HEK293 (cell line): ENCODE measurements at regions not wholly inside any gene's neighbourhood (a gene's known extent, or its start where the extent isn't known, plus 50 kb on each side); places are given as distances from the start of the nearest gene placed in this dataset.

ENCODE experiments used
- CTCF ChIA-PET: fragments of 350-600 bp; formaldehyde crosslinking; extraction: SDS; loops from one replicate; lab custom pipeline; 2021; ENCODE audit warnings: antibody characterized with exemption; lab: Yijun Ruan, JAX
- POLR2A ChIA-PET: fragments of 300-600 bp; formaldehyde crosslinking; extraction: SDS; loops from one replicate; lab custom pipeline; 2020; ENCODE audit warnings: antibody characterized with exemption, inconsistent platforms; lab: Yijun Ruan, JAX
- H3K27ac ChIP-seq: fragments of 200-500 bp; sonication (Bioruptor generic); 2 replicates; pipeline ENCODE4 v1.5.1; 2014; ENCODE audit warnings: low read depth, low read length, control low read depth, inconsistent platforms; ENCODE audit errors: extremely low read depth
- H3K36me3 ChIP-seq, 2 experiments: fragments of 200-500 bp in 1 of 2; sonication (Bioruptor generic) in 1 of 2; 1 replicate in 1 of 2; 2 replicates in 1 of 2; pipeline ENCODE4 v1.5.1; 2014 to 2017; ENCODE audit warnings: inconsistent platforms in 2 of 2, low read length in 2 of 2; ENCODE audit not compliant: control insufficient read depth in 2 of 2, insufficient read depth in 1 of 2
- H3K4me1 ChIP-seq: fragments of 200-500 bp; sonication (Bioruptor generic); 2 replicates; pipeline ENCODE4 v1.5.1; 2014; ENCODE audit warnings: mild to moderate bottlenecking, low read length, inconsistent platforms; ENCODE audit not compliant: control insufficient read depth, insufficient read depth
- H3K4me3 ChIP-seq: 2 replicates; pipeline ENCODE4 v1.5.1; 2011; ENCODE audit warnings: low read depth, mild to moderate bottlenecking, control low read depth, low read length, moderate library complexity
- H3K9me3 ChIP-seq: fragments of 200-500 bp; sonication (Bioruptor generic); 2 replicates; pipeline ENCODE4 v1.5.1; 2014; ENCODE audit warnings: low read depth, low read length, inconsistent platforms; ENCODE audit not compliant: control insufficient read depth, insufficient read depth
- AEBP2 ChIP-seq: fragments of 450-650 bp; formaldehyde crosslinking; IDR thresholded peaks from 2 replicates; pipeline ENCODE4 v1.5.1; 2016; ENCODE audit warnings: missing biosample characterization, missing genetic modification characterization, borderline replicate concordance
- SCRT2 ChIP-seq: fragments of 450-650 bp; formaldehyde crosslinking; IDR thresholded peaks from 2 replicates; pipeline ENCODE4 v1.5.1; 2016; ENCODE audit warnings: missing biosample characterization, missing genetic modification characterization
- SP2 ChIP-seq: fragments of 450-650 bp; formaldehyde crosslinking; IDR thresholded peaks from 2 replicates; pipeline ENCODE4 v1.5.1; 2016; ENCODE audit warnings: missing biosample characterization, missing genetic modification characterization
- SP3 ChIP-seq: fragments of 450-650 bp; formaldehyde crosslinking; IDR thresholded peaks from 2 replicates; pipeline ENCODE4 v1.5.1; 2016; ENCODE audit warnings: missing biosample characterization, missing genetic modification characterization
- TCF7L2 ChIP-seq: IDR thresholded peaks from 2 replicates; pipeline ENCODE4 v1.6.1; 2011; ENCODE audit warnings: low read depth, mild to moderate bottlenecking, inconsistent platforms, low read length, moderate library complexity, borderline replicate concordance
- ZFHX2 ChIP-seq: fragments of 450-650 bp; formaldehyde crosslinking; conservative IDR thresholded peaks from 2 replicates; pipeline ENCODE4 v1.5.1; 2016; ENCODE audit warnings: missing biosample characterization, missing genetic modification characterization
- ZNF132 ChIP-seq: fragments of 450-650 bp; formaldehyde crosslinking; IDR thresholded peaks from 2 replicates; pipeline ENCODE4 v1.5.1; 2017; ENCODE audit warnings: missing biosample characterization, missing genetic modification characterization, borderline replicate concordance
- ZNF140 ChIP-seq: fragments of 450-650 bp; formaldehyde crosslinking; IDR thresholded peaks from 2 replicates; pipeline ENCODE4 v1.5.1; 2016; ENCODE audit warnings: missing biosample characterization, missing genetic modification characterization
- ZNF157 ChIP-seq: fragments of 450-650 bp; formaldehyde crosslinking; IDR thresholded peaks from 2 replicates; pipeline ENCODE4 v1.5.1; 2016; ENCODE audit warnings: missing biosample characterization, missing genetic modification characterization
- ZNF184 ChIP-seq: fragments of 450-650 bp; IDR thresholded peaks from 2 replicates; pipeline ENCODE4 v1.5.1; 2018; ENCODE audit warnings: missing biosample characterization, mild to moderate bottlenecking, missing genetic modification characterization
- ZNF211 ChIP-seq: fragments of 450-650 bp; formaldehyde crosslinking; IDR thresholded peaks from 2 replicates; pipeline ENCODE4 v1.5.1; 2016; ENCODE audit warnings: low read depth, missing biosample characterization, missing genetic modification characterization
- ZNF302 ChIP-seq: fragments of 450-650 bp; formaldehyde crosslinking; IDR thresholded peaks from 2 replicates; pipeline ENCODE4 v1.5.1; 2016; ENCODE audit warnings: missing biosample characterization, missing genetic modification characterization, low read depth
- ZNF416 ChIP-seq: fragments of 450-650 bp; formaldehyde crosslinking; IDR thresholded peaks from 2 replicates; pipeline ENCODE4 v1.5.1; 2016; ENCODE audit warnings: missing biosample characterization, missing genetic modification characterization
- ZNF623 ChIP-seq: fragments of 450-650 bp; formaldehyde crosslinking; IDR thresholded peaks from 2 replicates; pipeline ENCODE4 v1.5.1; 2016; ENCODE audit warnings: missing biosample characterization, missing genetic modification characterization
- ZNF664 ChIP-seq: fragments of 450-650 bp; formaldehyde crosslinking; IDR thresholded peaks from 2 replicates; pipeline ENCODE4 v1.5.1; 2016; ENCODE audit warnings: missing biosample characterization, missing genetic modification characterization
- ZNF747 ChIP-seq: fragments of 450-650 bp; formaldehyde crosslinking; IDR thresholded peaks from 2 replicates; pipeline ENCODE4 v1.5.1; 2016; ENCODE audit warnings: missing biosample characterization, missing genetic modification characterization
- ZNF830 ChIP-seq: fragments of 450-650 bp; IDR thresholded peaks from 2 replicates; pipeline ENCODE4 v1.5.0; 2018; ENCODE audit warnings: missing biosample characterization, missing genetic modification characterization, low read depth, mild to moderate bottlenecking, moderate library complexity
- ZNF843 ChIP-seq: fragments of 450-650 bp; formaldehyde crosslinking; IDR thresholded peaks from 2 replicates; pipeline ENCODE4 v1.5.1; 2016; ENCODE audit warnings: missing biosample characterization, missing genetic modification characterization
- TF ChIP-seq, protein P1 (sequence below): fragments of 450-650 bp; formaldehyde crosslinking; IDR thresholded peaks from 2 replicates; pipeline ENCODE4 v1.5.1; 2016; ENCODE audit warnings: missing biosample characterization, missing genetic modification characterization
- TF ChIP-seq, protein P2 (sequence below): fragments of 450-650 bp; formaldehyde crosslinking; IDR thresholded peaks from 2 replicates; pipeline ENCODE4 v1.5.1; 2016; ENCODE audit warnings: missing biosample characterization, missing genetic modification characterization

DNA sequence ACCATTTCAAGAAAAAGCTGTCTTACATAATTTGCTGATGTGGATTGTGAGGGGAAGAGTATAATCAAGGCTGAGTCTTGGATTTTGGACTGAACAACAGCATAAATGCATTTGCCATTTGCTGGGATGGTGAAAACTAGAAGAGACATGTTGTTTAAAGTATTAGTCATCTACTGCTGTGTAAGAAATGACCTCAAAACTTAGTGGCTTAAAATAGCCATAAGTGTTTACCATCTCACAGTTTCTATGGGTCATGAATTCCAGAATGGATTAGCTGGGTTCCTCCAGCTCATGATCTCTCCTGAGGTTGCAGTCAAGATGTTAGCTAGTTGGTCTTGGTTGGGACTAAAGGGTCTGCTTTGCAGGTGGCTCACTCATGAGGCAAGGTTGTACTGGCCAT lies 66.2 kb downstream of the SCN11A start:
- Histone ChIP-seq H3K27ac (no peak overlapping the region), H3K36me3 (no peaks in the 10 kb centered on the region), H3K4me3 (no peak overlapping the region), H3K9me3 (no peaks in the 10 kb centered on the region), H3K4me1 (no peaks in the 10 kb centered on the region)
- ChIA-PET POLR2A (no interaction called here), CTCF (interaction anchor here (0.9 to 1.2 kb wide), 2 partner anchors 24 to 330 kb away, joined by 4 to 5 read pairs; no protein-coding TSS in a partner anchor)
- no peak for TF ChIP-seq SP2 (tag by site-specific recombination)
- TF ChIP-seq ZNF132 (tag by site-specific recombination): no peak
- no peak for TF ChIP-seq ZFHX2
- TF ChIP-seq ZNF747 (tag by site-specific recombination): no peak
- TF ChIP-seq ZNF623 (tag by site-specific recombination): no peak
- no peak for TF ChIP-seq SCRT2 (tag by site-specific recombination)
- no peak for TF ChIP-seq ZNF416 (tag by site-specific recombination)
- no peak for TF ChIP-seq ZNF664 (tag by site-specific recombination)
- no peak for TF ChIP-seq TCF7L2
- TF ChIP-seq ZNF211 (tag by site-specific recombination): no peak
- no peak for TF ChIP-seq ZNF830 (tag by site-specific recombination)
- TF ChIP-seq ZNF184: no peak
- no peak for TF ChIP-seq SP3
- TF ChIP-seq ZNF843 (tag by site-specific recombination): no peak
- TF ChIP-seq ZNF157 (tag by site-specific recombination): no peak

GRCh38 chr3:38984731-38985130 lies 67.0 kb downstream of the SCN11A start:
- H3K4me1 ChIP-seq: no peaks in the 10 kb centered on the region
- POLR2A ChIA-PET: no interaction called here
- no peaks in the 10 kb centered on the region for H3K9me3 ChIP-seq
- H3K36me3 ChIP-seq: no peaks in the 10 kb centered on the region
- CTCF ChIA-PET: interaction anchor here (0.7 to 1.7 kb wide), 3 partner anchors 15 to 329 kb away, joined by 4 to 5 read pairs (median 4); no protein-coding TSS in a partner anchor
- H3K27ac ChIP-seq: no peak overlapping the region
- no peak overlapping the region for H3K4me3 ChIP-seq
- no peak for TF ChIP-seq ZNF140

- no peak overlapping the region for H3K27ac ChIP-seq
- ChIA-PET CTCF (interaction anchor here (0.7 to 1.7 kb wide), 5 partner anchors 11 to 303 kb away, joined by 3 to 4 read pairs (median 4); no protein-coding TSS in a partner anchor), POLR2A (no interaction called here)
- TF ChIP-seq, protein P1, sequence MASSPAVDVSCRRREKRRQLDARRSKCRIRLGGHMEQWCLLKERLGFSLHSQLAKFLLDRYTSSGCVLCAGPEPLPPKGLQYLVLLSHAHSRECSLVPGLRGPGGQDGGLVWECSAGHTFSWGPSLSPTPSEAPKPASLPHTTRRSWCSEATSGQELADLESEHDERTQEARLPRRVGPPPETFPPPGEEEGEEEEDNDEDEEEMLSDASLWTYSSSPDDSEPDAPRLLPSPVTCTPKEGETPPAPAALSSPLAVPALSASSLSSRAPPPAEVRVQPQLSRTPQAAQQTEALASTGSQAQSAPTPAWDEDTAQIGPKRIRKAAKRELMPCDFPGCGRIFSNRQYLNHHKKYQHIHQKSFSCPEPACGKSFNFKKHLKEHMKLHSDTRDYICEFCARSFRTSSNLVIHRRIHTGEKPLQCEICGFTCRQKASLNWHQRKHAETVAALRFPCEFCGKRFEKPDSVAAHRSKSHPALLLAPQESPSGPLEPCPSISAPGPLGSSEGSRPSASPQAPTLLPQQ: no peak
- TF ChIP-seq AEBP2 (no peak), ZNF184 (no peak), ZNF302 (tag by site-specific recombination) (no peak)
- TF ChIP-seq, protein P2, sequence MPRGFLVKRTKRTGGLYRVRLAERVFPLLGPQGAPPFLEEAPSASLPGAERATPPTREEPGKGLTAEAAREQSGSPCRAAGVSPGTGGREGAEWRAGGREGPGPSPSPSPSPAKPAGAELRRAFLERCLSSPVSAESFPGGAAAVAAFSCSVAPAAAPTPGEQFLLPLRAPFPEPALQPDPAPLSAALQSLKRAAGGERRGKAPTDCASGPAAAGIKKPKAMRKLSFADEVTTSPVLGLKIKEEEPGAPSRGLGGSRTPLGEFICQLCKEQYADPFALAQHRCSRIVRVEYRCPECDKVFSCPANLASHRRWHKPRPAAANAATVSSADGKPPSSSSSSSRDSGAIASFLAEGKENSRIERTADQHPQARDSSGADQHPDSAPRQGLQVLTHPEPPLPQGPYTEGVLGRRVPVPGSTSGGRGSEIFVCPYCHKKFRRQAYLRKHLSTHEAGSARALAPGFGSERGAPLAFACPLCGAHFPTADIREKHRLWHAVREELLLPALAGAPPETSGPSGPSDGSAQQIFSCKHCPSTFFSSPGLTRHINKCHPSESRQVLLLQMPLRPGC (tag by site-specific recombination): no peak
- no peaks in the 10 kb centered on the region for H3K9me3 ChIP-seq
- no peaks in the 10 kb centered on the region for H3K4me1 ChIP-seq
- no peak overlapping the region for H3K4me3 ChIP-seq
- H3K36me3 ChIP-seq: no peaks in the 10 kb centered on the region
These were observed 67.6 kb downstream of the SCN11A start for GRCh38 chr3:38984110-38984509.
